GM12875 (cell line): ENCODE measurements at regions not wholly inside any gene's neighbourhood (a gene's known extent, or its start where the extent isn't known, plus 50 kb on each side); places are given as distances from the start of the nearest gene placed in this dataset.

ENCODE experiments used
- H3K4me3 ChIP-seq: one replicate; pipeline ENCODE4 v1.5.1; 2011; ENCODE audit warnings: low read depth, low read length, control low read depth
- TF ChIP-seq, protein P1 (sequence below): IDR thresholded peaks from 2 replicates; pipeline ENCODE4 v1.5.1; 2011; ENCODE audit warnings: low read depth, mild to moderate bottlenecking, control low read depth, inconsistent platforms, low read length, moderate library complexity, borderline replicate concordance; ENCODE audit not compliant: insufficient read depth

GRCh38 chr5:153224651-153225050 is 265.8 kb upstream of the GRIA1 start:
- TF ChIP-seq, protein P1, sequence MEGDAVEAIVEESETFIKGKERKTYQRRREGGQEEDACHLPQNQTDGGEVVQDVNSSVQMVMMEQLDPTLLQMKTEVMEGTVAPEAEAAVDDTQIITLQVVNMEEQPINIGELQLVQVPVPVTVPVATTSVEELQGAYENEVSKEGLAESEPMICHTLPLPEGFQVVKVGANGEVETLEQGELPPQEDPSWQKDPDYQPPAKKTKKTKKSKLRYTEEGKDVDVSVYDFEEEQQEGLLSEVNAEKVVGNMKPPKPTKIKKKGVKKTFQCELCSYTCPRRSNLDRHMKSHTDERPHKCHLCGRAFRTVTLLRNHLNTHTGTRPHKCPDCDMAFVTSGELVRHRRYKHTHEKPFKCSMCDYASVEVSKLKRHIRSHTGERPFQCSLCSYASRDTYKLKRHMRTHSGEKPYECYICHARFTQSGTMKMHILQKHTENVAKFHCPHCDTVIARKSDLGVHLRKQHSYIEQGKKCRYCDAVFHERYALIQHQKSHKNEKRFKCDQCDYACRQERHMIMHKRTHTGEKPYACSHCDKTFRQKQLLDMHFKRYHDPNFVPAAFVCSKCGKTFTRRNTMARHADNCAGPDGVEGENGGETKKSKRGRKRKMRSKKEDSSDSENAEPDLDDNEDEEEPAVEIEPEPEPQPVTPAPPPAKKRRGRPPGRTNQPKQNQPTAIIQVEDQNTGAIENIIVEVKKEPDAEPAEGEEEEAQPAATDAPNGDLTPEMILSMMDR = no peak
- no peak overlapping the region for H3K4me3 ChIP-seq

- TF ChIP-seq, protein P1 = no peak
Observed at GRCh38 chr5:153233933-153234332, 256.5 kb upstream of the GRIA1 start.

DNA sequence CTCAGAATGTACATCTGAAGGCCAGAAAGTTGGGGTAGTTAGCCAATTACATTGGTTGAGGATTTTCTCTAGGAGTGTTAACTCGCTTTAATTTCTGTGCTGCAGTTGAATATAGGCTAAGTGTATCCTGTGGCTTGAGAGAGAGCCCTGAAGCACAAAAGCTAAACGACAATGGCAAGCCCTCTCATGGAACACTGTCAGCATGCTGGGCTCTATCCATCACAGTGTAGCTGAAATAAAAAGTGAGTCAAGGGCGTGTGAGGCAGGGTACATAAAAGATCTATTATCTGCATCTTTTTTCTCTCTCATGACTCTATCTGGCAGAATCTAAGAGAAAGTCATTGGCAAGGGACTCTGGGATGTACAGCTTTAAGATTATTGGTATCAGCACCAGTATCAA is 254.2 kb upstream of the GRIA1 start:
- TF ChIP-seq, protein P1 = no peak
- no peak overlapping the region for H3K4me3 ChIP-seq

More at GRCh38 chr5:153233933-153234332, 256.5 kb upstream of the GRIA1 start:
- no peak overlapping the region for H3K4me3 ChIP-seq

DNA sequence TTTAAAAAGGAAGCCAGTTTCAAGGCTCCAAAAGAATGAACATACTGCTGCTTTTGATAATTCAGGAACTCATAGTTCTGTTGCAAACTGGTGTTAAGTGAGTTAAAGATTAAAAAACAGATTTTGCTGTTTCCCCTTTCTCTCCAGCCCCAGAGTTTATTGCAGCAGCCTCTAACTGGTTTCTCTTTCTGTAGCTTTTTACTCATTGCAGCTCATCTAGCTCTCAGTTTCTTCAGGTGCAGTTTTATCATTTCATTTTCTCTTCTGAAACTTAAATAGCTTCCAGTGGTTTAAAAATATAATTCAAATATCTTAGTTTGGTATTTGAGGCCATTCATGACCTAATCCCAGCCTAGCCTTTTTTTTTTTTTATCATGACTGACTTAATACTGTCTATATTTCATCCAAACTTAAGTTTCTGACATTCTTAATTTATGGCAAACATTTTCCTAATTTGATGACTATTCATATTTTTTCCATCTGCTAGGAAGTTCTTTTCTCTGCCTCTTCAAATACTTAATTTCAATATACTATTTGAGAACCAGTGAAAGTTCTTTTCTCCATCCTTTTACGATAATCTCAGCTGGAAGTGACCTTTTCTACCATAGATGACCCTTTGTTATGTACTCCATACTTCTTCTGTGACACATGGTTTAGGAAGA is 252.7 kb upstream of the GRIA1 start:
- TF ChIP-seq, protein P1 = no peak
- H3K4me3 ChIP-seq = no peak overlapping the region

DNA sequence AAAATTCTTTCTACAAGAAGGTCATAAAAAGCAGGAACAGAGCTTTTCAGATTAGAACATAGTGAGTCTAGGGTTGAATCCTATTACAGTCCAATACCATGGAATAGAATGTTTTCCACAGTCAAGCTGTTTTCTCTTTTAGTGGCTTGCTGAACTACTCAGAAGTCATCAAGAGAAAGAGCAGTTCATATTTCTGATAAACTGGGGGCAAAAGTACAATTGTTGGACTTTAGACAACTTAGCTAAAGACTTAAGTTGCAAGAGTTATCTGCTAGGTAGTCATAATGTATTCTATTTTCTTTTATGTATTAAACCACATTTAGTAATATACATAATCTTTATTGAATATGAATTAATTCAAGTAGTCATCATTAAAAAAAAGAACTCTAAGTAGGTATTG is 233.1 kb upstream of the GRIA1 start:
- no peak overlapping the region for H3K4me3 ChIP-seq
- TF ChIP-seq, protein P1 = no peak

- TF ChIP-seq, protein P1 = no peak
- H3K4me3 ChIP-seq = no peak overlapping the region
Observed at GRCh38 chr5:153258469-153258868, 232.0 kb upstream of the GRIA1 start.

- H3K4me3 ChIP-seq = no peak overlapping the region
- TF ChIP-seq, protein P1 = no peak
Observed at GRCh38 chr5:153267506-153267905, 223.0 kb upstream of the GRIA1 start.
